Activated T-cell treated with anti-CD3 and anti-CD28 coated beads, Interleukin-2, amount 50 U/mL, for 48 hours (primary cell): ENCODE measurements at regions not wholly inside any gene's neighbourhood (a gene's known extent, or its start where the extent isn't known, plus 50 kb on each side); places are given as distances from the start of the nearest gene placed in this dataset.
"Not testable (repeated sequence)": the region's sequence is repeated elsewhere in the genome, so short reads cannot be mapped to it uniquely, and the experiment has no call there.

Experiments used
- DNase-seq, 2 experiments: peaks; one replicate each; pipeline ENCODE4 v3.0.0-alpha.2; 2020

DNA sequence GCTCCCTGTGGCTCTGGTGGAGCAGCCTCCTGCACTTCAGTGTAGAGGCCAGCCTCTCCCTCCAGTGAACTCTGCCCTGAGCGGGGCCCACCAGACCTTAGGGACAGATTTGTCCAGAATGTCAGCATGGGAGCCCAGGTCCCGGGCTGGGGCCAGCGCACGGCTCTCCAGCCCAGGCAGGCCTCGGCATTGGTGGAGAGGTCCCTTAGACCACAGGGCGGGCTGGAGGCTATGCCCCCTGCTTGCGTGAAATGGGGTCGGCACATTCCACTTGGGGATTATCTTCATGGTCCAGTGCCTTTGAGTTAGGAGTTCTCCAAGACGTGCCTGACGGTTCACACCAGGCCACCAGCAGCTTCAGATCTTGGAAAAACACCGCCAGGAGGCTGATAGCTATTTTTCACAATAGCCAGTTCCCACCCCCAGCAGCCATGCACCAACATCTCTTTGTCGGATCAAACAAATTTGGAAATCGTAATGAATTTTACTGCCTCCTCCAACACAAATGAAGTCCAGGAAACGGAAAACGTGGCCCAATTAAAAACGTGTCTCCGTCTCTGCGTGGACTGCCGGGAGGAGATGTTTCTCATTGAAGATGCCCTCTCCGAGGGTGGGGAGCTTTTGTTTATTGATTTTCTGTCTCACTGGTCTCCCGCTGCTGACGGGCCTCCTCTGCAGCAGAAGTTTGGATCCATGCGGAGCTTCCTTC is 110.0 kb upstream of the CIBAR2 start:
- DNase-seq, result no peak

DNA sequence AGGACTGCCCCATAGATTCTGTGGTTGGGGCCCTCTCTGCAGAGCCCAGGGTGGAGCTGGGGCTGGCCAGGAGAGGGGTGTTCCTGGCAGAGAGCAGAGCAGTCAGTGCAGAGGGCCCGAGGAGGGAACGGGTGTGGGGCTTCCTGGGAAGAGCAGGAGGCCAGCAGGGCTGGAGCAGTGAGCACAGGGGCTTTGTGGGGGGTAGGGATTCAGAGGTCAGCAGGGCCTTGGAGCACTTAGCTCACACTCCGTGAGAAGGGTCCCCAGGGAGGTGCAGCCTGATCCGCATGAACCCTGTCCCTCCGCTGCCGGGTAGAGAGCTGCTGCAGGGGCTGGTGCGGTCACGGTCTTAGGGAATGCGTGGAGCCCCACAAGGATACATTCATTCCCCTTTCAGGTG is 113.0 kb upstream of the CIBAR2 start:
- DNase-seq, result no peak

DNA sequence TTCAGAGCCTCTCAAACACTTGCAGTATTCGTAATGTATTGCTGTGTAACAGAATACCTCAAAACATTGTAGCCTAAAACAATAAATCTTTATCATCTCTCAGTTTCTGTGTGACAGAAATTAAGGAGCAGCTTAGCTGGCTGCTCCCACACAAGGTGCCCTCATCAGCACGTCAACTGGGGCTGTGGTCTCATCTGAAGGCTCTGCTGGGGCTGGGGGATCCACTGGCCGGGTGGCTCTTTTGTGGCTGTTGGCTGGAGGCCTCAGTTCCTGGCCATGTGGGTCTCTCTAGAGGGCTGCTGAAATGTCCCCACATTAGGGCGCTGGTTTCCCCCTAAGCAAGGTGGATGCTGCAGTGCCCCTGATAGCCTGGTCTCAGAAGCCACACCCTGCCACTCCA is 113.4 kb upstream of the CIBAR2 start:
- DNase-seq, result no peak

DNA sequence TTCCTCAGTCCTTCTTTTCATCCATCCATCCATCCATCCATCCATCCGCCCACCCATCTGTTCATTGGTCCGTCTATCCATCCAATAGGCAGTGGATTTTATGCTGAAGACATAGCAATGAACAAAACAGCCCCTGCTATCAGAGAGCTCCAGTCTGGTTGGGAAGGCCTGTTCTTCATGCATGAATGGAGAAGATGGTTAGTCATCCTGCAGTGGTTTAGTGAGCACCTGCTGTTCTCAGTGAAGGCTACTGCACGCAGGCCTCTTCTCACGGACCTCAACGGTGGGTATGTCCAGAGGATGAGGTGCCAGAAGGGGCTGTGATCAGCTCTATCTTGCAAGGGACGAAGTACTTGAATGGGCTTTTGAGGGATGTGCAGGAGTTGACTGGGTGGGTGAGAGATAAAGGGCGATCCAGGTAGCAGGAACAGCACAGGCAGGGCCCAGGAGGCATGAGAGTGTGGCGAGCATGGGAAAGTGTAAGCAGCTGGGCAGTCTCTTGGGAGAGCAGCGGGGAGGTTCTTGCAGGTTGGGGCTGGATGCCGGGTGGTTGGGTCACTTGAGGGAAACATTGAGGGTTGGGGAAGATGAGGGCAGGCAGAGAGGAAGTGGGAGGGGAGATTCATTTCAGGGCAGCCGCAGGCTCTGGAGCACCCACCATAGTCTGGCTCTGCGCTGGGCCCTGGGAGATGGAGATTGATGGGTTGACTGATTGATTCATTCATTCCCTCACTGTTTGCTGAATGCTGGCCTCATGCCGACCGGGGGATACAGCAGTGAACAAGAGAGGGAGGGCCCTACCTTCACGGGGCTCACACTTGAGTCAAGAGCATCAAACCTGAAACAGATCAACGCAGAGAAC is 115.0 kb upstream of the CIBAR2 start:
- DNase-seq, result no peak

DNA sequence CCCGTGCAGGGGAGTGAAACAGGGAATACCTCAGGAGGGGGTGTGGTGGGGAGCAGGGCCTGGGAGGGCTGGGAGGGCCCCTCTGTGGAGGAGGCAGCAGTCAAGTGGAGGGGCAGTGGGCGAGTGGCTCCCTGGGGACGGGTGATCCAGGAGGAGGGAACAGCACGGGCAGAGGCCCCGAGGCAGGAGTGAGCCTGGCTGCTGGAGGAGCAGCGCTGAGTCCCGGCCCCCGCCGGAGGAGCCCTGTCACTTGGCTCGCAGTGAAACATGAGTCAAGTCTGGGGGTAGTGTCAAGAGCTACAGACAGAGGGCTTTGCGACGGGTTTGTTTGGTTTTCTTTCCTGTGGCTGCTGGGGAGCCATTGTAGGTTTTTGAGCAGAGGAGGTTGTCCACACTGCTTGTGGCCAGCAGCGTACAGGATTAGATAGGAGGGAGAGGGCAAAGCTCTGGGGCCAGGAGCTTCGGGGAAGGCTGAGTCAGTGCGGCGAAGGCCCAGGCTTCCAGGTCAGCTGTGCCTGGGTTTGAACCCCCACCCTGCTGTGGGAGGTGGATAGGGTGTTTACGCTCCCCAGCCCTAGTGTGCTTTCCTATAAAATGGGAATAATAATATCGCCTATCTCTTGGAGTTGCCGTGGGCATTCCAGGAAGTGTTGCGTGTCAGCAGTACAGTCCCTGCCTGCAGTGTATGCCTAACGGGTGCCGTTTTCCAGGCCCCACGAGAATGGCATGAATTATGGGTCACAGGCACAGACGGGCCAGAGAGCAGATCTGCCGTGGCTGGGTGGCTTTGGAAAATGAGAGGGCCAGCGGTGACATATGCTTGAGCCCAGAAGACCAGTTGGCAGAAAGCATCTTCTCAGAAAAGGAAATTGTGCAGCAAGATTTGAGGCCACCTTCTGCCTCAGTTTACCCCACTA is 115.9 kb upstream of the CIBAR2 start:
- DNase-seq, result no peak

DNA sequence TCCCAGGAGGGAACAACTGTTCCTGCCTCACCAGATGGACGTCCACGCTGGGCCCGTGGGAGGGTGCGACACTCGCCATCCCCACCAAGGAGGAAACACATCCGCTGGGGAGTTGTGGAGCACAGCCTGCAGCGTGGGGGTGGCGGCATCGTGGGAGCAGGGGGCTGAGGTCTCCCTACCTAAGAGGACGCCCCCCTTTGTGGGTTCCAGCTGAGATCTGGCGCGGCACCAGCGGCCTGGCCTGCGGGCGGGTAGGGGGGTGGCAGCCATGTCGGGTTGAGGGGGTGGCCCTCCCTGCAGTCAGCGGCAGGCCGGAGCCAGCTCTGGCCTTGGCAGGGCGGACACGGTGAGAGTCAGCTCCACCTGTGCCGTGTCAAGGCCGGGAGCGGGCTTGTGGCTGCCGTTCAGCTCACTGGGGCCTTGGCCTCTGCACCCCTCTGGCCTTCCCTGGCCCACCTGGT is 116.7 kb upstream of the CIBAR2 start:
- no peak for DNase-seq

DNA sequence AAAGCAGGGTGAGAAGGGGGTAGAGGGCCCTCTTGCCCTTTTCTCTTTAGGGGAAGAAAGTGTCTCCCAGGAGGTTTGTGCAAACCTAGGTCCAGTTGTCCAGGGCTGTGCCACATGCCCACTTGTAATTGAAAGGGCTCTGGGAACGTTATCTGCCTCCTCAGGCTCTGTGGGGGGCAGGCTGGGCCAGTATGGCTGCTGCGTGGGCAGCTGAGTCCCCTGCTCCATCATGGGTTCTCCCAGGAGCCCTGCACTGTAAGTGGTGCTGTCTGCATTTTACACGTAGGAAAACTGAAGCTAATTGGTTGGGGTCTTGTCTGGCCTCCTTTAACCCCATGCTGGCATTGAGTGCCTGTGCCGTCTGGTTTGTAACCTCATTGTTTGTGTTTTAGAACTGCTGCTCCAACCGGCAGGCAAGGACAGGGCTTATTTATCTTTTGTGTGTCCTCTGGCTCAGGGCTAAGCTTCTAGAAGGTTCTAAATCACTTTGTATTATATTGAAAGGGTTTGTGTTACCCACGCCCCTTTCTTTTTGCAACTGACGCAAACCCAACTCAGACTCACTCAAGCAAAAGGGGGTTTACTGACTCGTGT is 117.7 kb upstream of the CIBAR2 start:
- no peak for DNase-seq

DNA sequence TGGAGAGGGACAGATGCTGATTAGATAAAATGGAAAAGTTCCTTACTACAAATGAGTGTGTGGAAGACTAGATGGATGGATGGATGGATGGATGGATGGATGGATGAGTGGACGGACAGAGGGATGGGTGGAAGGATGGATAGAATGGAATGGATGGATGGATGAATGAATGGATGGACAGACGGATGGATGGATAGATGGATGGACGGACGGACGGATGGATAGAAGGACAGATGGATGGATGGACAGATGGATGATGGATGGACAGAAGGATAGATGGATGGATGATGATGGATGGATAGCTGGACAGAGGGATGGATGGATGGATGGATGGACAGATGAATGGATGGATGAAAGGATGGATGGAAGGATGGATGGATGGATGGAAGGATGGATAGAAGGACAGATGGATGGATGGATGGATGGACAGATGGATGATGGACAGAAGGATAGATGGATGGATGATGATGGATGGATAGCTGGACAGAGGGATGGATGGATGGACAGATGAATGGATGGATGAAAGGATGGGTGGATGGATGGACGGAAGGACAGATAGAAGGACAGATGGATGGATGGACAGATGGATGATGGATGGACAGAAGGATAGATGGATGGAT is 118.6 kb upstream of the CIBAR2 start:
- DNase-seq, result not testable (repeated sequence)

DNA sequence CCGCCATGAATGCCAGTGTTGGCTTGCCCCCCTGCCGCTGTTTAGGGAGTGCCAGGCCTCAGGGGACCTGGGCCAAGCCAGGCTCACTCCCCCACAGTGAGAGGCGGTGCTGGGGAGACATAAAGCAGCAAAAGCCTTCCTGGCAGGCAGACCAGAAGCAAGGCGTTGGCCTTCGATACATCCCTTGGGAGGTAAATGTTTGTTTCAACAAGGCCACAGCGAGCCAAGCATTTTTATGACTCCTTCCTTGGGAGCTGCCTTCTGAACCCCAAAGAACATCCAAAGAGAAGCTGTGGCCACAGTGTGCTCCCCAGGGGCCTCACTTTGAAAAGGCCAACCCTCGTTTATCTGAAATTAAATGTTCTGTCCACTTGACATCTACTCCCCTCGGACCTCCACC is 119.7 kb upstream of the CIBAR2 start:
- DNase-seq, result no peak

DNA sequence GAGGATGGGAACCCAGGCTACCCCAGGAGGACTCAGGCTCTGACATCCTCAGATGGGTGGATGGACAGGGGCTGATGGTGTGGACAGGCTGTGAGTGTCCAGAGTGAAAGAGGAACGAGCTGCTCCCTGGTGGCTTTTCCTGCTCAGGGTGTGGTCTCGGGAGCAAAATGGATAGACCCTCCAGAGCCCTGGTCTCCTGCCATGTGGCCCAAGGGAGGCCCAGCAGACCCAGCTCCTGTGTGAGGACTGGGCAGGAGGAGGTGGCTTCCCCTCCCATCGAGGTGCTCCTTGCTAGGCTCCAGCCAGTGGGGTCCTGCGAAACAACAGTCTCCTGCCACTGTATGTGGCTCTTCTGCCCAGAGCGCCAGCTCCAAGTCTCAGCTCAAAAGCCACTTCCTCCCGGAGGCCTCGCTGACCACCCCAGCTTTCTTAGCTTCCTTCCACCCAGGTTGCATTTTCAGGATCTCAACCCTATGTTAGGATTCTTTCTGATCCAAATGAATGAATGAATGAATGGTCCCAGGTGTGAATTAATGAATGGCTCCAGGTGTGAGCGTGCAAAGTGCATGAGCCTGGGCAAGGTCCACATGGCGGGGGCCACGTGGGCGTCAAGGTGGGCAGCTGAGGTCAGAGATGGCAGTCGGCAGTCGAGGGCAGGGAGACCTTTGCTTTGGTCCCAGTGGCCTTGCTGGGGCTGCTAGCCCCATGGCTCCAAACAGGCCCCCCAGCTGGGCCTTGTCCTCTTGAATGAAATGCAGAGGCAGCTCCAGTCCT is 120.3 kb upstream of the CIBAR2 start:
- DNase-seq, result no peak

DNA sequence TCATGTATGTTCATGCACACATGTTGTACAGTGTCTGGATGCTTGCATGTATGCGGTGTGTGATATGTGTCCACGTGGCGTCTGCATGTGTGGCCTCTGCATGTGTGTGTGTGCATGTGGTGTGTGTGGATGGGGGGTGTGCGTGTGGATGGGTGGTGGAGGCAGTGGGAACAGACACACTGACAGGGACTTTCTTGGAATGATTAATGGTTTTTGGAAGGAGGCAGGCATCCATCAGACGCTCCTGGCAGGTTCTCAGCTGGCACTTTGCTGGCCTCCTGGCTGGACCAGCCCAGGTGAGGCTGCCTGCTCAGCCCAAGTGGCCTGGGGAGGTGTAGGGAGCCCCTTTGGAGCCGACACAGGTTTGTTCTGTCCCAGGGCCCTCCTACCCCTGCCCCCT is 121.2 kb upstream of the CIBAR2 start:
- no peak for DNase-seq

DNA sequence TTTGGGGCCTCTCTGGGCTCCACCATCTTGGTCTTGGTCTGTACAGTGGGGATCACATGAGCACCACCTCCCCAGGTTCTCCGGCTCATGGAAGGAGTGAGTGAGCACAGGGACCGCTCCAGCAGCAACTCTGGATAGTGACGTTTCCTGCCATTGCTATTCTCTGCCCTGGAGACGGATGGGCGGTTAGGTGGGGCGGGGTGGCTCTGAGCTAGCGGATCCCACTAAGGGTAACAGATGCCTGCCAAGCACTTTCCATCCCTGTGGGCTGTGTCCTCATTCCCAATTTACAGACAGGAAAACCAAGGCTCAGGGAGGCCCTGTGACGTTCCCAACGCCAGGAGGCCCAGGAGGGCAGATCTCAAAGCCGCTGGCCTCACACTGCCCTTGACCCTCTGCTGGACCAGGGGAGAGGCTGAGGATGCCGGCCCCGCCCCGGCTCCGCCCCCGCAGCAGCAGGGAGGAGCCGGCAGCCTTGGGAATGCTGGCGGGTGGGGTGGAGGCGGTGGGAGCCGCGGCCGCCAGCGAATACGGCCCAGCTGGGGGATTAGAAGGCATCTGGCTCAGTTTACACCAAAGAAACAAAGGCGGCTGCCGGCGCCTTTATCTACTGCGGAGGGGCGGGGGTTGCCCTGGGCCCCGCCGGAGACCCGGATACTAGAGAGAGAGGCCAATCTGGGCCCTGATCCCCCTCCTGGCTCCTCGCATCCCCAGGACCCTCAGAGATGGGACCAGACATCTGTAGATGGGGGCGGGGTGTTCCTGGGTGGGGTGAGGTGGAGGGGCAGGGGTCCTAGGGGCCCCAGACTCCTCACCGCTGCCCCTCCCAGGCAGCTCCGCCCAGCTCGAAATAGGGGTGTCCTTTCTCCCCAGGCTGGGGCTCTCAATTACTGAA is 122.3 kb upstream of the CIBAR2 start:
- DNase-seq, result no peak

DNA sequence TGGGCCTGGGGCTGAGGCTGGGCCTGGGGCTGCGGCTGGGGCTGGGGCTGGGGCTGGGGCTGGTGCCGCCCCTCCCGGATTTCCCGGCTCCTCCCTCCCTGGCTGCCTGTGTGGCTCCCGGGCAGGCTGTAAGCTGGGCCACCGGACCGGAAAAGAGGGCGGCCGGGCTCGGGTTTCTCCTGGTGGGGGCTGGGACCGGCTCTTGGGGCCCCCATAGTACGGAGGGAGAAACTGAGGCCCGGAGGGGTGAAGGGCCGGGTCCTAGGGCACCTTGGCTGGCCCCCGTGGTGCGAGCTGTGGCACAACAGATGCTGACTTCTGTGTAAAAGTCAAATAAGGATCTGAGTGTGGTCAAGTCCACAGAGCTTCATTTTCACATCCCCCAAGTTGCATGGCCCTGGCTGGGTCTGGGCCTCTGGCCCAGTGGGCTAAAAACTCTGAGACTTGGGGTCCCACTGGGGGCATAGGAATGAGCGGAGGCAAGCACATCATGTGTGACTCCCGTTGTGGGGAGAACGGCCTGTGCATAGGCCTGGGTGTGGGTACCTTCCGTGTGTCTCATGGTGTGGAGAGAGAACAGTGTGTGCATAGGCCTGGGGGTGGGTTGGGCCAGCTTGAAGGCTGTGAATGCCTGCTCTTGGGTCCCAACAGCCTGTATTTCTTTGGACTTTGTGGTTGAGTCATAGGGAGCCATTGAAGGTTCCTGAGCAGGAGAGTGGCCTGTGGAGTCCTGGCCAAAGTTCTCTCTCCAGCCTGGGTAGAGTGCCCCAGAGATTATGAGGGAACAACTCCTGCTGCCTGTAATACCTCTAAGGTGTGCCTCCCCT is 123.9 kb upstream of the CIBAR2 start:
- DNase-seq, result peak in 1 of 2 experiments; percentile 26

DNA sequence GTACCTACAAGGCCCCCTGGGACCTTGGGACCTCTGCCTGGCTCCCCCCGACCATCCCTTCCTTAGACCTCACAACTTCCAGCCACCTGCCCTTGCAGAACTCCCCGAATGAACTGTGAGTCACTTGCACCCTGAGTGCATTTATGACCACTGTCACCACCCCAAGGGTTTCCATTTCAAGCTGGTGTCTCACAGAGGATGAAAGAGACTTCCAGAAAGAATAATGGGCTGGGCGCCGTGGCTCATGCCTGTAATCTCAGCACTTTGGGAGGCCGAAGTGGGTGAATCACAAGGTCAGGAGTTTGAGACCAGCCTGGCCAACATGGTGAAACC is 124.5 kb upstream of the CIBAR2 start:
- DNase-seq, result no peak

DNA sequence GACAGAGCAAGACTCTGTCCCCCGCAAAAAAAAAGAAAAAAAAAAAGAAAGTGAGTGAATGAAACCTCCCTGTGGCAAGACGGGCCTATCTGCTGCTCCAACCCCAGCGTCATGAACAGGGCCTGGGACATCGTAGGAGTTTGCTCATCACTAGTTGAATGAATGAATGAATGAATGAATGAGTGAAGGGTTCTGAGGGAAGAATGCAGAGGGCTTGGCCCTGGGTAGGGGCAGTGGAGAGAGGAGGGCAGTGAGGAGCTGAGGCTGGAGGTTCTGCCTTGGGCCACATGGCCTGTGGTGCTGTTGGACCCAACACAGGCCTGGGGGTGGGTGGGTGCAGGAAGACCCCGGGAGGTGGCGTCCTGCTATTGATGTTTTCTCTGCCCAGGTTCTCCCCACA is 125.5 kb upstream of the CIBAR2 start:
- DNase-seq, result no peak

DNA sequence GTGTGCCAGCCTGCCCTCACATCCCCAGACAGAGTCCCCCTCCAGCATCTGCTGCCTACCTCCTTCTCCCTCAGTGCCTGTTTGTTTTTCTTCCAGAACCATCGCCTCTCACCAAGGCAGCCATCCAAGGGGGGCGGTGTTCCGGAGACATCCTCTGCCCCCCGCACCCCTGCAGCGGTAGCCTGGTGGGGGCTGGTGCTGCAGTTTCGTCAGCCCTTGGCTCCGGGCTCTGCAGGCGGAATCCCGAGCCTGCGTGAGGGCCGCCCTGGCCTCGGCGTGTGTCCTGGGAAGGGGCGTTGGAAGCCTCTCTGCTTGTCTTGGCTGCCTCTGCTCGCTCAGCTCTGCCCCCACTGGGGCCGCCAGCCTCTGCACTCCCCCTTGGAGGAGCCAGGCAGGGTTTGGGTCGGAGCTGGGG is 126.0 kb upstream of the CIBAR2 start:
- no peak for DNase-seq

DNA sequence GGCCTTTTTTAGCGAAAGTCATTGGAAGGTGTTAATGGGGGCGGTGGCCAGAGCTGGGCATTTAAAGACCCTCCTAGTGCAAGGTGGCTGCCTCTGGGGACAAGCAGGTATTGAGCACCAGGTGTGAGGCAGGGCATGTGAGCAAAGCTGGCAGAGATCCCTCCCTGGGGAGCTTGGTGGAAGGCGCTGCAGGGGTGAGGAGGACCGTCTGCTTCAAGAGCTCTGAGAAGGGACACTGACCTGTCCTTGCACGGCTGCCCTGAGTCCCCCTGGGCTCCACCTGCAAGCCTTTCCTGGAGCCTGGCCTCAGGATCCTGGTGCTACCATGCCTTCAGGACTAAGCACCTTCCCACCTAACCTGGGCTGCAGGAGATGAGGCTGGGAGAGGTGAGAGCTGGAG is 127.0 kb upstream of the CIBAR2 start:
- DNase-seq, result no peak

DNA sequence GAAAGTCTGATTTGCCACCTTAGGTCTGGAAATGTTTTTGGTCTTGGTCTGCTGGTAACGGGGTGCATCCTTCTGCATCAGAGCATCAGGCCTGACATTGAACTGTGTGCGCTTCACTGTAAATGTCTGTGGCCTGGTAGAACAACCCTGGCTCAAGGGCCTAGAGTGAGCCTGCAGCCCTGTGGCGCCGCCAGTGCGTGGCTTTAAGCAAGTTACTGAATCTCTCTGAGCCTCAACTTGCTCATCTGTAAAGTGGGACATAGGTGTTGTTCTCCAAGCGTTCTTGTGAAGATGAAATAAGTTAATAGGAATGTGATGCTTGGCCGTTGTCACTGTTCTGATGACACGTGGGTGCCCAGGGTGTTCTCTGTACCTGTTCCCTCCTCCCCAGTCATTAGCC is 127.6 kb upstream of the CIBAR2 start:
- no peak for DNase-seq
